GM19463 (cell line): ENCODE measurements at regions not wholly inside any gene's neighbourhood (a gene's known extent, or its start where the extent isn't known, plus 50 kb on each side); places are given as distances from the start of the nearest gene placed in this dataset.
"Not testable (repeated sequence)": the region's sequence is repeated elsewhere in the genome, so short reads cannot be mapped to it uniquely, and the experiment has no call there.

Experiments used
- ATAC-seq: cut with Tn5 transposase; IDR thresholded peaks from one replicate; pipeline ENCODE4 v1.9.1; 2021; ENCODE audit warnings: mild to moderate bottlenecking, moderate library complexity; ENCODE audit not compliant: unreplicated experiment

DNA sequence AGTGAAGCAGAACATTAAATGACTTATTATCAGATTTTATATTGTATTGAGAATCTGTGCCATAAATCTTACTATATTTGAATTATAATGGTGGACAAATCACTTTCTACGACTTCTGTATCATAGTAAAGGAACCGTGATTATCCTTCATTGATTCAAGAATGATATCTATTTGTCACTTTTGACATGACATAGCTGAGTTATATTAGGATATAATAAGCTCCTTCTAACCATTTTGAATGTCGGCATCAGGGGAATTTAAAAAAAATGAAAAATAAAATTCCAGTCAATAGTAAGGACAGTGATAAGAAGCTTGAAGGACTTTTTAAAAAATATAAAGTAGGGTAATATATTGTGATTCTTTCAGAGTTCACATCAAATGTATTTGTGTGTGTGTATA, 338.9 kb upstream of the ACO1 start:
- no peak for ATAC-seq

DNA sequence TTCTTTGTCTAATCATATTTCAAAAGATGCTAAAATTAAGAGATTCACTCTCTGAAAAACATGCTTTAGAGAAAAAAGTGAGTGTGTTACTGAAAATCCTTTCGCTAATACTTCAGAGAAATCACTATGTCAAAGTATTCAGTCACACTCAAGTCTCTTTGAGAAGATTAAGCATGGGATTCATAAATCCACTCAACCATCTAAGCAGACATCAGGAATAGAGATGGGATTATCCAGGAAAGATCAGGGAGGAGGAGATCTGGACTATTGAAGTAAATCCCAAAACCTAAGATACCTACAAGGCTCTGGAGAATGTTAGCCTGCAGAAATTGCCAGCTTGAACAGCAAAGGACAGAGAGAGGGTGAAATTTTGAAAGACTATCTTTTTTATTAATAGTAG, 317.2 kb upstream of the ACO1 start:
- ATAC-seq = no peak

DNA sequence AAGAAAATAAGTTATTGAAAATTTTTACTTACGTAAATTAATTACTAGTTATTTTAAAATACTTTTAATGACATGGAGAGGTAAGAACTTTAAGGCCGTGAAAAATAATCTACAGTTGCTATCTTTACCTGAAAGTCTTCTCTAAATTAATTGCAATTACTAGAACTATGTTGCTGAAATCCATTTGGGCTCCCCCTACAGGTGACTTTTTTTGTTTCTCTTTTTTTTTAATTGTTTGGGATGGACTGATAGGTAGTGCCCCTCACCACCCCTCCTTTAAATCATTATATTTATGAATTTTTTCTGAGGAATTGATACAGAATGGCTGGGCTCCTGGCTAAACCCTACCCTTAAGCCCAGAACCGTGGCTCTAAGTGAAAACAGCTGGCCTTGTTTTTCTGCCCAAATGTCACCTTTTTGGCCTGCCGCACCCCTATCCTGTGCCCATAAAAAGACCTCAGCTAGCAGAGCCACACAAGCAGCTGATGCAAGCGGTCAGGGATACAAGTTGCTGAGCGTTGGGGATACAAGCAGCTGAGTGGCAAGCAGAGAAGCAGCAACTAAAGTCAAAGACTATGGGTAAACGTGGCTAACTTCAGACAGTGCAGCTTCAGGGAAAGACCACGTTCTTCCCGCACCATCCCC, 315.2 kb upstream of the ACO1 start:
- ATAC-seq = no peak

DNA sequence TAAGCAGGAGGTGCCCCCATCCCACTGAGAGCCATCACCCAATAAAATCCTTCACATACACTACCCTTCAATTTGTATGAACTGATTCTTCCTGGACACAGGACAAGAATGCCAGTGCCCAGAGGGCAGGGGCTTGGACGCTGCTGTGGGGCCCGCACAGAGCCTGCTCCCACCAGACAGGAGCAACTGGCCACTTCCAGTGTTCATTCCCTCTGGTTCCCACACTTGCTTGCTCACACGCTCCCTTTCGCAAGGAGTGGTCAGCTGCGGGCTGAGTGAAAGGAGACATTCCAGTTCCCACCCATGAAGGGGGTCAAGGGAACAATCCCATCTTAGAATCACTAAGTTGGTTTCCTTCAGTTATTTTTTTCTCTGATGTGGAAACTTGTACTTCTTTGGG, 314.5 kb upstream of the ACO1 start:
- no peak for ATAC-seq

DNA sequence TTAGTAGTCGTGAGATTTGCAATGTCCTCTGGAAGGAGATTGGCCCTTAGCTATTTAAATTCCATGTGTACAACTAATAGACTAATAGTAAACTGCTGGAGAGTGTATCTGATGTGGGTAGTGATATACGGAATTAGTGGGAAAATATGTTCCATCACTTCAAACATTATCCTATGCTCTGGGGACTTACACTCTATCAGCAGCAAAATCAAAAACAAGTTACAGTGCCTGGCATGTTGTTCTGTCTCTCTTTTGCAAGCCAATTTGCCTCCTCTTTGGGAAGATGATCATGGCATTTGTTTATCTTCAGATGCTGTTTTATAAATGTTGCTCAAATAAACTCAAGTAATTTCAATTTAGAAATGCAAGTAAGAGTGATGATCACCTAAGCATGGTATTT, 311.9 kb upstream of the ACO1 start:
- ATAC-seq = no peak

DNA sequence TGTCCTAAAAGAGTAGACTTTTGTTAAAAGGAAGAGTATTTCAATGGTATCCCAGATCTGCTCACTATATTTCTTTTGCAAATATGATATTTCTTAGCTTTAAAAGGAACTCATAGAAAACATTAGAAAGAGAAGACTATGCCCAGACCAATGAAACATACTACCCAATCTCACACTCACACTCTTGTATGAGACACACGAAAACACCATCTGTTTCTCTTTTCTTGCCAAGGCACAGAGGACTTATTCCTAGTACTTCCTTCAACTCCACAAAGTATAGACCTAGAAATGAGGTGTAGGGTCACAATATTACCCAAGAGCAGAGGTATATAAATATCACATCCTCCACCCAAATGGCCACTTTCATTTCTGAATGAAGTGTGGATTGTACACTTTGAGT, 292.4 kb upstream of the ACO1 start:
- no peak for ATAC-seq

DNA sequence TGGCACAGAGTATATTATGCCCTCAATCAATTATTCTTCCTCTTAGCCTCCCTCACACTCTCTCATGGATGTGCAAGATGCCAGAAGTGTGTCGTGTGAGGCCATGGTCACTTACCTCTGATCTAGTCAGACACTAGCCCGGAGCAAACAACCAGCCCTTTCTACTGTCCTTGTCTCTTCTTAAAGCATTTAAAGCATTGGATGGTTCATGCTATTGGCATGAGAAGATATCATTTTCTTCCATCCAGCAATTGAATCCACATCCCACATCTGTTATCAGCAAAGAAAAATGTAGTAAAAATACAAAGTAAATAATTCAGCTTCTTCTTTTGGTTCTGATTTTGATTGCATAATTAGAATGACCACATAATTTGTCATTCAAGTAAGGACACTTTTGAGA, 267.2 kb upstream of the ACO1 start:
- no peak for ATAC-seq

DNA sequence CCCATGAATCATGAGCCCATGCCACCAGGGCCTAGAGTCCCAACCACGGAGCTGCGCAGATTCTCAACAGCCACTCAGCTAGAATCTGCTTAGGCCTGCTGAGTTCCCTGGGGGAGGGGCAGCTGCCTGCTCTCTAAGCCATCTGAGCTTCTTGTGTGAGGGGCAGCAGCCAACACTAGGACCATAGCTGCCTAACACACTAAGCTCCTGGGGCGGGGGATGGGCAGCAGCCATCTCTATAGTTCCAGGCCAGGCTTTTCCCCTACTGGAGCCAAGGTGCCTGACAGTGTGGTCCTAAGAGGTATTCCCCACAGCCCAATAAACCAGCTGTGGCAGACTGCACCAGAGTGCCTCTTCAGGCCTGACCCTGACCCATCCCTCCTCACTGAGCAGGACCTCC, 255.9 kb upstream of the ACO1 start:
- ATAC-seq = no peak

DNA sequence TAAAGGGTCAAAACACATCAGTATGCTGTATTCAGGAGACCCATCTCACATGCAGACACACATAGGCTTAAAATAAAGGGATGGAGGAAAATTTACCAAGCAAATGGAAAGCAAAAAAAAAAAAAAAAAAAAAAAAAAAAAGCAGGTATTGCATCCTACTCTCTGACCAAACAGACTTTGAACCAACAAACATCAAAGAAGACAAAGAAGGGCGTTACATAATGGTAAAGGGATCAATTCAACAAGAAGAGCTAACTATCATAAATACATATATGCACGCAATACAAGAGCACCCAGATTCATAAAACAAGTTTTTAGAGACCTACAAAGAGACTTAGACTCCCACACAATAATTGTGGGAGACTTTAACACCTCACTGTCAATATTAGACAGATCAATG, 253.7 kb upstream of the ACO1 start:
- not testable (repeated sequence) for ATAC-seq

DNA sequence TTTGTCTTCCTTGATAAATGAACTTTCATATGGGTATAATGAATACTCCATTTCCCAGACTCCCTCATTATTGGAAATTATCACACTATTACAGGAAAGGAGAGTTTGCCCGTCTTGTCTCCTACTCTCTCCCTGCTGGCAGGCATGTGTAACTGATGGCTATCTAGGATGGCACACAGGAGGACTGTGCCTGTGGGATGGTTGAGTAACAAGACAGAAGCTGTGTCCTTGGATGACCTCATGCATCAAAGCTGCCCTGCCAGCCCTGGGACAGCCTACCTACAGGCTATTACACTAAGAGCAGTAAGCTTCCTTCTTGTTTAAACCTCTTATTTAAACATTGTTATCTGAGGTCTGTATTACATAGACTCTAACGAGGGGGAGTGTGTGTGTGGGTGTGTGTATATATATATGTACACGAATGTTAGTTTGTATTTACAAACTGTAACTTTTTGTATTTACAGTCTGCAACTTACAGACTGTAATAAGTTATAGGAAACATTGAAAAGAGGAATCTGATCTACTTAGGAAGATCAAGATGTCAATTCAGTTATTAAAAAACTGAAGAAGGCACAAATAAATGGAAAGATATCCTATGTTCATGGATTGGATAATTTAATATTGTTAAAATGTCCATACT, 247.6 kb upstream of the ACO1 start:
- no peak for ATAC-seq

DNA sequence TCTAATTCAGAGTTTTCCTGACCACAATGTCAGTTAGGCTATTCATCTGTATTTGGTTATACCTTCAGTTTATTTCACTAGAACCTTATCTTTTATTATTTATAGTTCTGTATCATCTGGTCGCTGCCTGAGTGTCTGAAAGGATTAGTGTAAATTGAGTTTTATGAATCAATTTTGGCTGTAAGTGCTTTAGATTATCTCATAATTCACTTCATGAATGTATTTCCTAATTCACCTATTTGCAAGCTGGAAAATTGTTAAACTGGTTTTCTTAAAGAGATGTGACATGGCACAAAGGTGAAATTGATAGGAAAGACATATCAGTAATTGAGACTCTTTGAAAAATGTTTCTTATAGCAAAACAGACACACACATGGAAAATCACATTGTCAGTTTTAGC, 242.4 kb upstream of the ACO1 start:
- no peak for ATAC-seq

DNA sequence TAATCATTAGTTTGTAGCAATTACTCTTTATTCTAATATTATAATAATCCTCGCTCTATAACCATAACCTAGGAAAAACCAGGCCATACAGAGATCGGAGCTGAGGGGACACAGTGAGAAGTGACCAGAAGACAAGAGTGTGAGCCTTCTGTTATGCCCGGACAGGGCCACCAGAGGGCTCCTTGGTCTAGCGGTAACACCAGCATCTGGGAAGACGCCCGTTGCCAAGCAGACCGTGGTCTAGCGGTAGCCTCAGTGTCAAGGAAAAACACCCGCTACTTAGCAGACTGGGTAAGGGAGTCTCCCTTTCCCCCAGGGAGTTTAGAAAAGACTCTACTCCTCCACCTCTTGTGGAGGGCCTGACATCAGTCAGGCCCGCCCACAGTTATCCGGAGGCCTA, 235.9 kb upstream of the ACO1 start:
- not testable (repeated sequence) for ATAC-seq

DNA sequence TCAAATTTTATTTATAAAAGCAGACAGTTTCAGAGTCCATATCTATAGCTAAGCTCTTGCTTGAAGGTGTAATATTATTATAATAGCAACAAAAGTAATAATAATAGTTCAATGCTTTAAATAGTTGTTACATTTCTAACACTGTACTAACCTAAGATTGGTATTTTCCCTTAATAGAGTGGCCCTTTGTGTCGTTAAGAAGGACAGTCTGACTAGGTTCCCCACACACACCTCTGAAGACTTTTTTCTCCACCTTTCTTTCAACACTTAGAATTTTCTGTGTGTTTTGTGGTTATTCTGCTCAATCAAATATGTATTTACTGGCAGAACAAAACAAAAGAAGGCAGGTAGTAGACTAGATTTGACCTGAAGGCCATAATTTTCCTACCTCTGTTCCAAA, 223.2 kb upstream of the ACO1 start:
- ATAC-seq = peak; percentile 26

DNA sequence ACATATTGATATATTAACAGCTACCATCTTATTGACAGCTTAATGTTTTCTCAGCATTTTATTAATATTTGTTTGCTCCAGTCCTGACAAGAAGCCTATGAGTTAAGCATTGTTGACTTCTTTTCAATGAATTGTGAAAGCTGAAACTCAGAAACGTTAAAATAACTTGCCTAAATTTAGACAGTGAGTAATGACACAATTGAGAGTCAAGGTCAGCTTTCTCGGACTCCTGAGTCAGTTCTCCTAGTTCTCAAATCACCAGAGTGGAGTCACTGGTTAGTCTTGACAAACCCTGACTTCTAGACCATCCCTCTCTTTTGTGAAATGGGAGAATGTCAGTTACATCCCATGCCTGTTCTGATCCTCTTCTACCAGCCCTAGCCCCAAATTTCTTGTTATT, 222.7 kb upstream of the ACO1 start:
- peak; percentile 85 for ATAC-seq

DNA sequence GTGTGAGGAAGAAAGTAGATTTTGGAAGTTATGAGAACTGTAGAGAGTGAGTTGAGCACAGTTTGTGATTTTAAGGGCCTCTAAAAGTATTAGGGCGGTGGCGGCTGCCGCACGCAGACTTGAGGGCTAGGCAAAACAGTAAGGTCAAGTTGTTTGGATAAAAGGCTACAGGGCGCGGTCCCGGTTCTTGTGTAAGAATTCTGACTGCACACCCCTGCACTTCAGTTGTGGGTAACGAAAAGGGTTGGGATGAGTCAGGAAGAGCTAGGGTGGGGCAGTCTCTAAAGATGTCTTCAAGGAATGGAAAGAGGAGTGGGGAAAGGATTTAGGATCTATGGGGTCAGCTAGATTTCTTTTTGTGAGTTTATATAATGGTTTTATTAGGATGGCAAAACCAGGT, 218.1 kb upstream of the ACO1 start:
- not testable (repeated sequence) for ATAC-seq

DNA sequence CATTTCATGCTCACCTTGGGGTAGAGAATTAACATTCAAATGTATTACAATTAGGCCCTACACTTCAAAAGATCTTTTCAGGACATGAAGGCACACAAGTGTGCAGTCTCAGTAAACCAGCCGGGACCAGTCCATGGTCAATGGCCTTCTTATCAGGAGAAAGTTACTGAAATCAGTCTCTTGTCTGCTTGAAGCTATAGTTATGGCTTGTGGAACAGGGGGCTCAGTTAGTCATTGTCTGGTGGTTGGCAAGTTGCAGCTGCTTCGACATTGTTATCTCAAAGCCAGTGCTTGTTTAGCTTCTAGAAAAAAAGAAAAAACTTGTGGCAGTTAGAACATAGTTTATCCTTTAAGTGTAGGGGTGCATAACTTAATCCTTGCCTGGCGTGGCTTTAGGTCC, 213.1 kb upstream of the ACO1 start:
- no peak for ATAC-seq

DNA sequence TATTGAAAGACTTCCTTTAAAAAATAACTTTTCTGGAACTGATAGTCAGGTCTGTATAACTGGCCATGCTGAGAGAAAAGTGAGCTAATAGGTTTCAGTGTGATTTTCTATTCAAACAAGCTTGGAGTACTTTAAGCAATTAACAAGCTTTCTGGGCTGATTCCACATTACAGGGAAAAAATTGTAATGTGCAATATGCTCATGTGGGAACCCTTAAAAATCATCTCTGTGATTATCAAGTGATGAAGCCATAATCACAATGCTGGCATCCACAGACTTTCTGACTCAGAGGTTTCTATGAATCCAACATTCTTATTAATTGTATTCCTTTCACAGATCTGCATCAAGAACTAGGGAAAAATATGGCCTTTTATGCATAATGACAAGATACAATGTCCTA, 212.2 kb upstream of the ACO1 start:
- ATAC-seq = no peak

DNA sequence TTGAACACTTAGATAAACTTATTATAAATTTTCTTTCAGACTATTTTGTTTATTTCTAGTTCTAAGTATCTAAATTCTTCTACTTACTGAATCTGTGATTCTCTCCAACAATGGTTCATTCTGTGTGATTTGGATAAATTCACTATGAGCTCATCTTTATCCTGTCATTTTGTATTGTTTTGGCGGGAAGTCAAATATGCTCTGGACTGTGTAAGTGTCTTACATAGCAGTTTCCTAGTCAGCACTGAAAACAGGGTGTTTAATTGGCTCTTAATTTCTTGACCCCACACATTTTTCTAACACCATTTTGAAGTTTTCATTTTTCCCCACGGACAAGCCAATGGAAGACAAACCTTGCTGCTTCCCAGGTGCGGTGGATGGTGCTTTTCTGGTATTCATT, 207.0 kb upstream of the ACO1 start:
- ATAC-seq = no peak

DNA sequence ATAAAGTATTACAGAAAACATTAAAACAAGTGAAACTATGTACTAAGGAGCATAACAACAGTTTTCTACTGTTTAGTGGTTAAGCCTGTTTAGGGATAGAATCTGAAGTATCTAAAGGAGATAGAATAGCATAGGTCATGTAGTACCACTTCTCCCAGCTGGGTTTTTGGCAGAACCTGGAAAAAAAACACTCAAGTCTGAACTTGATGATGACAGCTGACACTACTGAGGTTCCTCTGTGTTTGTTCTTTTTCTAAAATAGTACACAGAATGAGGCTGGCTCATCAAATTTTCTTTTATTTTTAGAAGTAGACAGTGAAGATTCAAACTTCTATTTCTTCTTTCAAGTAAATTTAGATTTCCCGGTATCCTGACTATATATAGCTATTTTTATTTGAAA, 203.8 kb upstream of the ACO1 start:
- no peak for ATAC-seq

DNA sequence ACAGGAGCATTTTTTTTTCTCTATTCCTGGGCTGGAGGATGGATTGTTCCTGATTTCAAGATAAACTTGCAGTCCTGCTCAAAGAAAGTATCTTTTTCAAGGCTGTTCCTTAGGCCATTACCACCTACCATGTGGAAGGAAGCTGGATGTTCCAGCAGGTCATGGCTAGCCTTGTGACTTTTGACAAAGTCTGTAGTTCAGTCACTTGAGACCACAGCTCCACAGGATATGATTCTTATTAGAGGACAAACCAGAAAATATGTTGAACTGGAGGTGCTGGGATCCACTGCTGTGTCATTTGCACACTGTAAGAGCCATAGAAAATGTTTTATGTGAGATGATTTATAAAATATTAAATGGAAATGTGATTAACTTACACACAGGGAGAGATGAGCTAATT, 184.2 kb upstream of the ACO1 start:
- ATAC-seq = no peak

DNA sequence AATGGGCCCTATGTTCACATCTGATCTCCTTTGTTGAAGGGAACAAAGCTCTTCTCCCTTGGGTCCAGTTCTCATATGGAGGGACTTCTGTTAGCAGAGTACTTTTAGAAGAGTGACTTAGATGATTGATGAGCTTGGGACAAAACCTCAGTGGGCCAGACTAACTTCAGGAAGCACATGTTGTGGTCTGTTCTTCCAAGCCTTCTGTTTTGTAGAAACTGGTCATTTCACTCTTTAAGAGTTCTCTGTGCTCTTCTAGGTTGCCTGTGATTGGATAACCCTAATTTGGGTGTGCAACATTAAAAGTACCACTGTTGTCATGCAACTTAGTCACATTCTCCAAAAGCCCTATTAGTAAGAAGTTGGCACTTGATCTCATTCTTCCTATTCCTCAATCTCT, 183.5 kb upstream of the ACO1 start:
- ATAC-seq = no peak

DNA sequence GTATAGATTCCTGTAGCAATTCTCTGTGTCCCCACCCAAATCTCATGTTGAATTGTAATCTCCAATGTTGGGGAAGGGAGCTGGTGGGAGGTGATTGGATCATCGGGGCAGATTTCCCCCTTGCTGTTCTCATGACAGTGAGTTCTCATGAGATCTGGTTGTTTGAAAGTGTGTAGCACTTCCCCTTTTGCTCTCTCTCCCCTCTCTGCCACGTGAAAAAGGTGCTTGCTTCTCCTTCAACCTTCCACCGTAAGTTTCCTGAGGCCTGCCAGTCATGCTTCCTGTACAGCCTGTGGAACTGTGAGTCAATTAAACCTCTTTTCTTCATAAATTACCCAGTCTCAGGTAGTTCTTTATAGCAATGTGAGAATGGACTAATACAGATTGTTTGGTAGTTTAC, 175.3 kb upstream of the ACO1 start:
- not testable (repeated sequence) for ATAC-seq

DNA sequence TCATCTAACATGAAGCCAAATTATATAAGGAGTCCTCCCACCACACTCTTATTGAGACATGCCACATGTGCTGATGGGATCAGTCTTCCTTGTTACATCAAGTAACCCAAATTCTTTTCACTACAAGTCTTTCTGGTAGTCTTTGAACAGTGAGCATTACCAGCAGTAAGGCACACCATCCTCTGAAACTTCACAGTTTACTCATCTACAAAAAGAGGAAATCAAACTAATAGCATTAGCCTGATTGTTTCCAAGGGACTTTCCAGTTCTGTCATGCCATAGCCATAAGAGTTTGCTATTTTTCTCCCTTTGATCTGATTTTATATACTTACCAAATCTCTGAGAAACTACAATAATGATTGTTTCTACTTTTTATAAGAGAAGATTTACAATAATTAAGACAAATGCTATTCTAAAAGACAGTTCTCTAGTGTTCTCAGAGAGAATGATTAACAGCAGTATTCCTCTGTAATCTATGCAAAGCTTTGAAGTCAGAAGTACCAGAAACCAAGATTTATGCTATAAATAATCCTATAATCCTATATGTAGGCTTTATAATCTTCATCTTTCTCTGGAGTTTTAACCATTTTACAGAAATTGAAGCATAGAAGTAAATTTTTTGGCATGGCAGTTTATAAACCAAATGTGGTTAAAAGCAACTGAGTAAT, 166.2 kb upstream of the ACO1 start:
- peak; percentile 98 for ATAC-seq
